ENCODE measurements at regions not wholly inside any gene's neighbourhood (a gene's known extent, or its start where the extent isn't known, plus 50 kb on each side); places are given as distances from the start of the nearest gene placed in this dataset.
"Not testable (repeated sequence)": the region's sequence is repeated elsewhere in the genome, so short reads cannot be mapped to it uniquely, and the experiment has no call there.

DNA sequence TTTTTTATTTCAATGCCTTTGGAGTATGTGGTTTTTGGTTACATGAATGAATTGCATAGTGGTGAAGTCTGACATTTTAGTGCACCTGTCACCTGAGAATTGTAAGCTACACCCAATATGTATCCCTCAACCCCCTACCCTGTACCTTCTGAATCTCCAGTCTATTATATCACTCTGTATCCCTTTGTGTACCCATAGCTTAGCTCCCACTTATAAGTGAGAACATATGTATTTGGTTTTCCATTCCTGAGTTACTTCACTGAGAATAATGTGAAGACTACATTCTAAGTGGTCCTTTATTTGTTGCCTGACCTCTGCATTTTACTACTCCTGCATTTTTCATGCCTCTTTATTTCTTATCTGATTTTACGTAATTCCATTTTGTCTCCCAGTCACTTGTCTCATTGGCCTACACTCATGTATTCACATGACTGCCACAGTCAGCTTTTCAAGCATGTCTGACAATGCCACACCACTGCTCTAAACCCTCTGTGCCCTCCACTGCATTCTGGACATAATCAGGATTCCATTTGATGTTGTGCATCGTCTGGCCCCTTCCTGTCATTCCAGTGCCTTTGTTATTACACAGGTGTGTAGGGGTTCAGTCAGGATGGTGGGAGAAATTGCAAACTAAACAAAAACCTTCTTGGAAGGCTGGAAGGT is 1325.5 kb downstream of the XPNPEP1 start:
- no peak for DNase-seq (ENCODE audit: low spot score)

DNA sequence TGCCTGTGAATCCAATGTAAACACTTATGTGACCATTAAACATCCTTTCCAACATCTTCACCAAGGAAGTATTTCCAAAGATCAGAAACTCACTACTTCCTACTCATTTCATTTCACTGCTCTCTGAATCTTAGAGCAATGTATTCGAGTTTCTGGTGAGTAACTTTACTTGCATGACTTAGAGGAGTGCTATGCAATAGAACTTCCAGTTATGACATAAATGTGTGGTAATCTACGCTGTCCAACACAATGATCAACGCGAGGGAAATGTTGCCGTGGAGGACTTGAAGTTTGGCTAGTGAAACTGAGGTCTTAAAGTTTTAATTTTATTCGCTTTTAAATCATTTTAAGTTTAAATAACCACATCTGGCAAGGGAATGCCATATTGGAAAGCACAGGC is 1326.3 kb downstream of the XPNPEP1 start:
- DNase-seq (ENCODE audit: low spot score), result no peak

DNA sequence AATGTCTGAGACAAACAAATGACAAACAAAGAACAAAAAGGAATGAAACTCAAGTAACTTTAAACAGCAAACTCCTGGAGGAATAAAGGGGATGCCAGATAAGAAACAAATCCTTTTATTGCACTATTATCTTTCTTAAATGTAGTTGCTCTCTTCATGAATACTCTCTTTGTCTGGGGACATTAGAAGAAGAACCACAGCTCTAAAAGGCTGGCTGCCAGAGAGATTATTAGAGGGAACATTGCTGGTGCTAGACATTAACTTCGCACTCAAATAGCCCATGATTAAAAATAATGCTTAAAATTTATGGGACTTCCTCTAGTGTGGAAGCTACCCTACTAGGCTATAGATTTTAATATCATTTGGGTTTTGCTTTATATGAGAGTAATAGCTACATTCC is 1330.4 kb downstream of the XPNPEP1 start:
- DNase-seq (ENCODE audit: low spot score), result no peak

DNA sequence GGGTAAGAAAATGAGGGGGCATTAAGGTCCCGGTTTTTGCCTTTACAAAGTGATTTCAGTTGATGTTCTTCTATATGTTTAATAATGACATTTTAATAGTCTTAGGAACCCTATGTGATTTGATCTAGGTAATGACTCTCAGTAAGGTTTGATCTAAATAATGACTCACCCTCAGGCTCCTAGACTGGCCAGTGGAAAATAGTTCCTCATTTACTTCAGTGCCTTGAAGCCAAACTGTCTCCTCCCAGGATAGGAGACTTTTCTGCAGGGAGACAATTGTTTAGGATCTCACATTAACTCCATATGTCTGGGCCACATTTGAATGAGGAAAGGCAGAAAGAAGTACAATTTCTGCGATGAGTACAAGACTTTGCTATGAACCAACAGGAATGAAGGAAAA is 1331.9 kb downstream of the XPNPEP1 start:
- no peak for DNase-seq (ENCODE audit: low spot score)

DNA sequence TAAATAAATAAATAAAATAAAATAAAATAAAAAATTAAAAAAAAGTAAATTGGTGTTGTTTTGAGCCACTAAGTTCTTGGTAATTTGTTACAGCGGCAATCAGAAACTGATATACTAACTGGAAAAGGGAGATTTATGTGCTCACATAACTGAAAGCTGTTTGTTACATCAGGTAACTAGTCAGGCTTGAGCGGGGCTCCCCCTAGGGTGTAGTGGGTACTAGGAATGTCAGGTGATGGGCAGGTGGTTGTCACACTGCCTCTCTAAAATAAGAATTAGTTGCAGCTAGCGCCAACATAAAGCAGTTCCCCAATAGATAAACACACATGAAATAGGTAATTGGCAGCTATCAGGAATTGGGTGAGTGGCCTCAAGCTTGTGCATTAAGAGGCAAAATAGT is 1336.9 kb downstream of the XPNPEP1 start:
- DNase-seq (ENCODE audit: low spot score), result no peak

DNA sequence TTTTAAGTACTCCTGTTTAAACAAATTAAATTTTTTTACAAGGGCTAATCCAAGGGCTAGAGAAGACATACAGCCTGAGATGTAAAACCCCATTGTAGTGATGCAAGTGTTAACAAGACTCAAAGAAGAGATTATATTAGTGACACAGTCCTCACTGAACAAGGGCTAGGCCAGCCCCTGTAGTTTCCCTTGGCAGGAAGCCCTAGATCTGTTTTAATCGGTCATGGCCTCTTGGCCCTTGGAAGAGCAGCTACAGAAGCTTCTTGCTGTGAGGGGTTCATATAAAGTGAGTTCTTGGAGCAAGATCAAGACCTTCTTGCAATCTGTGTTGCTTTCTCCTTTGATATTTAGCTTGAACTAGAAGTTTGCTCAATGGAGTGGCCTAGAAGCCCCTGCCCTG is 1339.4 kb downstream of the XPNPEP1 start:
- DNase-seq (ENCODE audit: low spot score), result no peak

DNA sequence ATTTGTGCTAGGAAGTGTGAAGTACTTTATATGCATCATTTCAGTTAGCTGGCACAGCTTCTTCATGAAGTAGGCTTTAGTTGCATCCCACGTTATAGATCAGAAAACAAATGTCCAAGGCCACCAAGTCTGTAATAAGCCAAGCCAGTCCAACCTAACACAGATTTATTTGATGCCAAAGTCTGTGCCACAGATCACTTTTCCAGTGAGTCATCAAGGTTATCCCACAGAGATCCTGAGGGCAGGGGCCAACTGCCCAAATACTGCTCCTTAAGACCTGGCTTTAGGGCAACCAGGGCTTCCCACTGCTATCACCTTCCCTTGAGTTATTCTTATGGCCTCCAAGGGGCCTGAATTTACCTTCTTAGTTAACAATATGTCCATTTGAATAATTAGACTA is 1340.4 kb downstream of the XPNPEP1 start:
- no peak for DNase-seq (ENCODE audit: low spot score)

DNA sequence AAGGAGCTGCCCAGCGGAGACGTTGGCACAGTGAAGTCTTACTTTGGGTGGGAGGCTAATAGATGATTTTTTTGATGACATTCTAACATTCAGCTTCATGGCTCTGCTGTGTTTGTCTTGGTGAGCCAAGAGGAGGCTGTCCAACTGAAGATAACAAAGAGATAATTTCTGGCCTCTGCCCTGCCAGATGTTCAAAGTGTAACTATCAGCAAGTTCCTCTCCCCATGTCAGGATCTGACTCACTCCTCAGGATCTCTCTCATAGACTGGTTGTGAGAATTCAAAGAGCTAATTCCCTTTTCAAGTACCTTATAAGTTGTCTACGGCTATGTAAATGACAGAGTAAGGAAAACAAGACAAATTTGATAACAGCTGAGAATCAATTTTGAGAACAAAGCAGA is 1340.9 kb downstream of the XPNPEP1 start:
- no peak for DNase-seq (ENCODE audit: low spot score)

DNA sequence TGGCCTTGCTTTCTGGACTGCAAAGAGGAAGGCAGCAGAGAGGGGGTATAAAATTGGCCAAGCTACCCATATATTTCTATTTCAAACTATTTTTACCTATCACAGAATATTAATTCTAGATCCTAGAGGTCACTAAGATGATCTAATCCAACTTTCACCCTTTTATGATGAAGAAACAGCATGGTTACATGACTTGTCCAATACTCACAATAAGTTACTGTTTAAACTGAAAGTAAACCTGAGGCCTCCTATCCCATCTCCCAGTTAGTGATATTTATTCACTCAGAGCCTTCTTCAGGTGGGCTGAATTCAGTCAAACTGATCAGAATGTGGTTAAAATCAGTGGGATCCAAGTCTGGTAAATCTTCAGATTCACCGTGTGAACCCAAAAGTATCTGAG is 1345.1 kb downstream of the XPNPEP1 start:
- DNase-seq (ENCODE audit: low spot score), result no peak

DNA sequence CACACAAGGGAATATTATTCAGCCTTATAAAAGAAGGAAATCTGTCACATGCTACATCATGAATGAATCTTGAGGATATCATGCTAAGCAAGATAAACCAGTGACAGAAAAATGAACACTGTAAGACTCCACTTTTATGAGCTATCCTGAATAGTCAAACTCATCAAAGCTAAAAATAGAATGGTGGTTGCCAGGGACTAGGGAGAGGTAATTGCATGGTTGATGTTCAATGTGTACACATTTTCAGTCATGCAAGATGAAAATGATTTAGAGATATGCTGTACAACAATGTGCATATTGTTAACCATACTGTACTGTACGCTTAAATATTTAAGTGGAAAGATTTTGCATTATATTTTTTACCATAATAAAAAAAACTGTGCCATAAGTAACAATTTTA is 1349.1 kb downstream of the XPNPEP1 start:
- no peak for DNase-seq (ENCODE audit: low spot score)

DNA sequence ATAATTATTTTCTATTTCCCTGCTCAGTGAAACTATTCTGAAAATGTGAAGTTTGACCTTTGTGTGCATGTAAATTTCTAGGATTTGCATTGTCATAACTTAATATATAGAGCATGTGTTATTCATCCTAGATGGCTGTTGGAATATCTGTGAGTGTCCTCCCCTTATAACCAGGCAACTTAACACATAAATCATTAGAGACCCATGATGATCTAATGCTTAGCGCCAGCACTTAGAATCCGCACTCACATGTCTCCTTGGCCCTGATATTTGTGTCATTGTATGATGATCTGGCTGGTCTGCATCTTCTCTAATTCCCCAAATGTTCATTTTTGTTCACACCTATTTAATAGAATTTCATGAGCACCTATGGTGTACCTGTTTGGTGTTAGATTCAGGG is 1354.5 kb downstream of the XPNPEP1 start:
- DNase-seq (ENCODE audit: low spot score), result no peak

DNA sequence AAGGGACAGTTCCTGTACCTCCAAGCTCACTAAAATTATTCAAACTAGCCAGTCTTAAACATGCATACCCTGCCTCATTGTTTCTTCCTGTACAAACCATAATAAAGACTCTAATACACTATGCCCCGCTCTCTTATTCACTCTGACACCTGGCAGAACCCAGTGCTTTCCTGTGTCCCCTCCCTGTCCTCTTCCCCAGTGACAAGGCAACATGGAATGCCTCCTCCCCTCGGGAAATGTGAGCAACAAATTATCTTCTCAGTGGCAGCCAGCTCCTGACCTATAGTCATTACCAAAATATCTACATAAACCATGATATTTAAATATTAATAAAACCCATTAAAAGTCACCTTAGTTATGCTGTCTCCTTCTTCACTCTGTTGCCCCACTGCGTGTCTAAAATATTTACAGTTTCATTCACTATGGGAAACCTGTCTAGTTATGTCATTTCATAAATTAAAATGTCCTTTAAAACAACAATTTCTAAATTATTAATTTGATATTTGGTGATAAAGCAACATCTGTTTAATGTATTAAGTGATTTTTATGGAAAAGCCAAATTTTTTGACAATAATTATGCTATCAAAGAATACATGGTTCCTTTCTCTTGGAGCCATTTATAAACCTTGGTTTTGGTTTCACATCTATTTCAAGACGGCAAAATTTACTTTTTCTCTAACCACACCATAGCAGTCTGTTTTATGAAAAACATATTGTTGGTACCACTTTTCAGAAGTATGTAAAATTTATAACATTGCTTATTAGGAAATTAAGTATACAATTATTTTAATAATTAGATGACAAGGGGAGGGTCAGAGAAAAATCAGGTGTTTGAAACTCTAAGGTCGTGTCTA is 1355.2 kb downstream of the XPNPEP1 start:
- DNase-seq (ENCODE audit: low spot score), result no peak

DNA sequence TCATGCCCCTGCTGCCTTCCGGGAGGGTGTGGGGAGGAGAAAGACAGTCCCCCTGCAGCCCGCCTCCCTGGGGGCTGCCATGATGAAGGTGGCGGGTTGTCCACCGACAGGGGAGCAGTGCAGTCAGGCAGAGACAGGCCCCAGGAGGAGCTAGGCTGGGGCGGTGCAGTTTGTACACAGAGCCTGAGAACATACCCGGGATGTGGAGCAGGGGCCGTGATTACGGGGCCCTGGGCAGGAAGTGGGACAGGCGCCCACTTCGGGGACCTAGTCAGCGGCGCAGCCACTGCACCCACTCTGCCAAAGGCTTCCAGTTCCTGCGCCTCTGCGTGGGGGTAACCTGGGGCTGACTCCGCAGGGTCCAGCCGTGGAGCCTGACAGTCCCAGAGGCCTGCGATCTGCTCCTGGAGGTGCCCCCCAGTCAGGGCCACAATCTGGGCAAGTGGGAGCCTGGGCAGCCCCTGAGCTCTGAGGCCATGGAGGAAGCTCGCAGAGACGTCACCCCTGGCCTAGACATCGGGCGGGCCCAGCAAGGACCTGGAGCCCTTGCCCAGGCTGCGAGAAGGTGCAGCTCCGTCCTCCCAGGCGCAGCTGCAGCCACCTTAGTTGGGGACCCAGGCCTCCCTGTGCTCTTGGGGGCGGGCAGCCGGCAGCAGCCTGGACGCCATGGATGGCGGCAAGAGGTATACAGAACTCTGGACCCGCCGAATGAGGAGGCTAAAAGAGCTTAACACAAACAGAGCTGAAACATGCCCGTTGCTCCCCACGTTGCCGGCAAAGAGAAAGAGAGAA is 1356.8 kb downstream of the XPNPEP1 start:
- no peak for DNase-seq (ENCODE audit: low spot score)

DNA sequence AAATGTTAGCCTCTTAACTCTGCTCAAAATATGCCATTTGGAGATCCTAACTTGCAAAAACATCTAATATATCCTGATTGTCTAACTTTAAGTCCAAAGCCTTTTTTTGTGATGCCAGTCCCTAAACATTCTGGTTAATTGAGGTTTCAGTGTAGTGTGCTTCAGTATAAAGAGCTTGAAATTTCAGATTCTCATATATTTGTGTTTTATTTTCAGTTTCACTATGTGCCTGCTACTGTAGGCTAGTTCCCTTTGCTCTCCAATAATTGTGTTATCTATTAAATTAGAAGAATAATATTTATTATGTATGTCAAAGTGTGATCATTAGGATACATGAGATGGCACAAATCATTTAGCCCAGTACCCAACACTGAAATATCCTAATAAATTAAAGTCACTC is 1361.2 kb downstream of the XPNPEP1 start:
- DNase-seq (ENCODE audit: low spot score), result no peak

DNA sequence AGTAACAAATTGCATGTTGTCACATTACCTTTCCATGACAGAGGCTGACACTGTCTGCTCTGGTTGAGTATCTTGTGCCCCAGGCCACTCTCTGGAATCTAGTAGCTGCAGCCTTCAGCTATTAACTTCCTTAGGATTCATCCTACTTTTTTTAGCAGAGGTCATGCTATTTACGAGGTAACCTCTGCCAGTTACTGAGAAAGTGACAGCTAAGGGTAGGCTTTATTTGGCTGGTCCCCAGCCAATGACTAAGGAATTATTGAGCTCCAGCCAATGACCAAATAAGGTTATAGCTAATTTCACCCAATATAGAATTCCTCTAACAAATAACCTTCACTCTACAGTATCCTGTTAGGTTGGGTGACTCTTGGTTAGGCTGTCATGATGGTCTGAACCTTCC is 1361.7 kb downstream of the XPNPEP1 start:
- DNase-seq (ENCODE audit: low spot score), result no peak

DNA sequence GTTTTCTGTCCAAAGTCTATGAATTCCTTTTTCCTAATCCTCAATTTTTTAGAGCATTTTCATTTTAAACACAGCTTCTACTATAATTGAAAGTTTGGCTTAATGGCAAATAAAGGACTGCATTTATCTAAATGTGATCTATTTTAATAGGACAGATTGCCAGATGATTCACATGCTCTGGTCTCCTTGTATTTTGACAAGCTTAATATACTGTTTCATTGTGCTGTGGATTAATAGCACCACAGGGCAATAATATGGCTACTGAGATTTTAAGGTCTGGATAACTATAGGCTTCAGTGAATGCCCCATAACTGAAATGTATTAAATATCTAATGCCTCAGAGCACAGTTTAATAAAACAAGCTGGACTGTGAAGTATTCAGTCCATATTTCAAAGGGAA is 1362.8 kb downstream of the XPNPEP1 start:
- no peak for DNase-seq (ENCODE audit: low spot score)

DNA sequence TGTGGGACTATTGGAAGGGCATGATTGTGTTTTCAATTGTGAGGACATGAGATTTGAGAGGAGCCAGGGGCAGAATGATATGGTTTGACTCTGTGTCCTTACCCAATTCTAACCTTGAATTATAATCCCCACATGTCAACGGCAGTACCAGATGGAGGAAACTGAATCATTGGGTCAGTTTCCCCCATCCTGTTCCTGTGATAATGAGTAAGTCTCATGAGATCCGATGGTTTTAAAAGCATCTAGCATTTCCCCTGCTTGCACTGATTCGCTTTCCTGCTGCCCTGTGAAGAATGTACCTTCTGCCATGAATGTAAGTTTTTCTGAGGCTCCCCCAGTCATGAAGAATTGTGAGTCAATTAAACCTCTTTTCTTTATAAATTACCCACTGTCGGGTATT is 1367.1 kb downstream of the XPNPEP1 start:
- DNase-seq (ENCODE audit: low spot score), result no peak

DNA sequence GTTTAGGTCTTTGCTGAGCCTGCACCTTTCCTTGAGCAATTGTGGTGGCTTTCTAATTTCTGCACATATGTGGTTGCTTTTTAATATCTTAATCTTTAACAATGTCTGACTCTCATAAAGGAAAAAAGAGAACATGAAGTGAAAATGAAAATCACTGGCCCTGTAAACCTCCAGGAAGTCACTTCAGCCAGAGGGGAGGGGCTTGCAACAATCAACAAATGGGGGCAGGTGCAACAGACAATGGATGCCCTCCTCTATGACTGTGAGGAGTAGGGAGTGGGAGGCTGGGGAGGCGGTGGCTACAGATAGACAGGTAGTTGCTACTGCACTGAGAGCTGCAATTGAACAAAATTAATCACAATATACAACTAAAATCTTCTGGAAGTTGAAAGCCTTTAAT is 1377.4 kb downstream of the XPNPEP1 start:
- DNase-seq (ENCODE audit: low spot score), result no peak

DNA sequence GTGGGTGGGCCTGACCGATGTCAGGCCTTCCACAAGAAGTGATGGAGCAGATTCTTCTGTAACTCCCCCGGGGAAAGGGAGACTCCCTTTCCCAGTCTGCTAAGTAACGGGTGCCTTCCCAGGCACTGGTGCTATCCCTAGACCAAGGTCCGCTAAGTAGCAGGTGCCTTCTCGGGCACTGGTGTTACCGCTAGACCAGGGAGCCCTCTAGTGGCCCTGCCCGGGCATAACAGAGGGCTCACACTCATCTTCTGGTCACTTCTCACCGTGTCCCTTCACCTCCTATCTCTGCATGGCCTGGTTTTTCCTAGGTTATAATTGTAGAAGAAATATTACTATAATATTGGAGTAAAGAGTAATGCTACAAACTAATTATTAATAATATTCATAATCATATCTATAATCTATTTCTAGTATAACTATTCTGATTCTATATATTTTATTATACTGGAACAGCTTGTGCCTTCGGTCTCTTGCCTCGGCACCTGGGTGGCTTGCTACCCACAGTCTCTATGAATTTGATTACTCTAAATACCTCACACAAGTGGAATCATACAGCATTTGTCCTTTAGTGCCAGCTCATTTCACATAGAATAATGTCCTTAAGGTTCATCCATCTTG is 1378.7 kb downstream of the XPNPEP1 start:
- DNase-seq (ENCODE audit: low spot score), result peak; percentile 79

DNA sequence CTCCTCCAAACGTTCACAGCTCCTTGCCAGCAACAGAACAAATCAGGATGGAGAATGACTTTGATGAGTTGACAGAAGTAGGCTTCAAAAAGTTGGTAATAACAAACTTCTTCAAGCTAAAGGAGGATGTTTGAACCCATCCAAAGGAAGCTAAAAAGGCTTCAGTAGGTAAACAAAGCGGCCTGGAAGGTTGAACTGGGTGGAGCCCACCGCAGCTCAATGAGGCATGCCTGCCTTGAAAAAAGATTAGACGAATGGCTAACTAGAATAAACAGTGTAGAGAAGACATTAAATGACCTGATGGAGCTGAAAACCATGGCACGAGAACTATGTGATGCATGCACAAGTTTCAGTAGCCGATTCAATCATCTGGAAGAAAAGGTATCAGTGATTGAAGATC is 1369.0 kb upstream of the SORCS1 start:
- DNase-seq (ENCODE audit: low spot score), result not testable (repeated sequence)

DNA sequence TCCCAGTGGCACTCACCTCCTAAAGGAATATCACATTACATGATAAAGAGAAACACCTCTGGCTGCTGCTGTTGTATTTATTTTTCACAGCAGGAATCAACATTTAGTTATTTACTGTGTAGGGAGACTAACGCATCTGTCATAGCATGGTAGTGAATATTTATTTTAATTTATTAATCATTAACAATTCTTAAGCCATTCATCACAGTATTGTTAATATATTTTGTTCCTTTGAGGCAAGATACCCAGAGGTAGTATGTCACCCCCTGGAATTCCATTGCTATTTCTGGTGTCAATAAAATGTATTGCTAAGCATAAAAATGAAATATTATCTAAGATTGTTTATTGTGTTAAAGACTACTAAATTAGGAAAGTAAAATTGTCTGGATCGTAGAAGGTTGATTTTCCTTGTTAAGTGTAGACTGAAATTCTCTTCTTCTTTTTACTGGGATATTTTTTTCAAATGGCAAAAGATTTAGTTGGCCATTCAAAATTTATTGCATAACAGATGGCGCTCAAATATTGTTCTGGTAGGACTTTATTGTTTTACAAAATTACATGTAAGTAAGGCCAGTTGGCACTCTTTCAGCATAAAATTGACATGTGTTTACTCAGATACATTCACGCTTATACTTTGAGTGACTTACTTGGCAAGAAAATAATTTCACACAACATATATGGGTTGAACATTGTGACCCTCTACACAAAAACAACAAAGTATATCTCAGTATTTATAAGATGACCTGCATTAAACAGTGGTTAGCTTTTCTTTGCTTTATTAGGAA is 1358.7 kb upstream of the SORCS1 start:
- no peak for DNase-seq (ENCODE audit: low spot score)

Measured in ecto neural progenitor cell (in vitro differentiated cells).